Dendritic cell treated with granulocyte-macrophage colony-stimulating factor and Interleukin-4, amounts not matched to agents 40 ng/mL and 50 ng/mL, for 4 days (primary cell): ENCODE measurements at regions not wholly inside any gene's neighbourhood (a gene's known extent, or its start where the extent isn't known, plus 50 kb on each side); places are given as distances from the start of the nearest gene placed in this dataset.

Experiments used
- H3K27ac Mint-ChIP-seq: one replicate; pipeline ENCODE4 v1.8.0; 2022; ENCODE audit warnings: mild to moderate bottlenecking, mixed read lengths
- H3K27me3 Mint-ChIP-seq: one replicate; pipeline ENCODE4 v1.8.0; 2022; ENCODE audit warnings: mild to moderate bottlenecking, mixed read lengths
- H3K36me3 Mint-ChIP-seq: one replicate; pipeline ENCODE4 v1.8.0; 2022; ENCODE audit warnings: low read depth, mixed read lengths
- H3K4me1 Mint-ChIP-seq: one replicate; pipeline ENCODE4 v1.8.0; 2022; ENCODE audit warnings: low read depth, mixed read lengths
- H3K4me3 Mint-ChIP-seq: one replicate; pipeline ENCODE4 v1.8.0; 2022; ENCODE audit warnings: mild to moderate bottlenecking, moderate library complexity, mixed read lengths
- H3K9me3 Mint-ChIP-seq: one replicate; pipeline ENCODE4 v1.8.0; 2022; ENCODE audit warnings: mixed read lengths
- intact Hi-C: fragments of 100-400 bp; cut with micrococcal nuclease; formaldehyde crosslinking; loops from one replicate; pipeline ENCODE4 v1.15.0; 2022

- H3K4me3 Mint-ChIP-seq = no peak overlapping the region
- H3K4me1 Mint-ChIP-seq = no peaks in the 10 kb centered on the region
- H3K36me3 Mint-ChIP-seq = no peaks in the 10 kb centered on the region
- intact Hi-C loops = no loop called here
- H3K9me3 Mint-ChIP-seq = peaks cover 9% of the 10 kb centered on the region
- H3K27ac Mint-ChIP-seq = no peak overlapping the region
- no peaks in the 10 kb centered on the region for H3K27me3 Mint-ChIP-seq
These were observed 65.0 kb upstream of the MEIS2 start for GRCh38 chr15:37165395-37165794.

- intact Hi-C loops = no loop called here
- Mint-ChIP-seq H3K27me3 (no peaks in the 10 kb centered on the region), H3K9me3 (peaks cover 9% of the 10 kb centered on the region), H3K4me1 (no peaks in the 10 kb centered on the region), H3K36me3 (no peaks in the 10 kb centered on the region), H3K4me3 (no peak overlapping the region), H3K27ac (no peak overlapping the region)
These were observed 66.1 kb upstream of the MEIS2 start for GRCh38 chr15:37166402-37166801.

DNA sequence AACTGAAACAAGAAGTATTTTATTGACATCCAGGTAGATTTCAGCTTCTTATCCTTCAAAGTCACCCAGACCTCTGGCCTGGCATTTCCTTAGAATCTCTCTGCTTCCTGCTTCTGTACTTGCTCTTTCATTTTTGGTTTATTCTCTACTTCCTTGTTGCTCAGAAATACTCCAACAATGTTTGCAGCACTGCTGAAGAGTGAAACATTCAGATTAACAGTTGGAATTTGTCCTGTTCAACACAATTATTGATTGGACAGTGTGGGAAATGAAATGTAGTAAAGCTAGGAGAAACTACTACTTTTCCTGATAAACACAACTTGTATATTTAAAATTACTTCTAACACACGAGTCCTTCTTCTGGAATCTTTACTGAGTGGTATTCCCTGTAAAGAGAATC is 81.0 kb upstream of the MEIS2 start:
- intact Hi-C loops = no loop called here
- H3K4me1 Mint-ChIP-seq = no peaks in the 10 kb centered on the region
- H3K9me3 Mint-ChIP-seq = peaks cover 53% of the 10 kb centered on the region
- H3K36me3 Mint-ChIP-seq = no peaks in the 10 kb centered on the region
- H3K27ac Mint-ChIP-seq = no peak overlapping the region
- no peak overlapping the region for H3K4me3 Mint-ChIP-seq
- no peaks in the 10 kb centered on the region for H3K27me3 Mint-ChIP-seq

GRCh38 chr15:37199545-37199944 is 99.2 kb upstream of the MEIS2 start:
- intact Hi-C loops = no loop called here
- Mint-ChIP-seq H3K27me3 (no peaks in the 10 kb centered on the region), H3K9me3 (peaks cover 11% of the 10 kb centered on the region), H3K36me3 (no peaks in the 10 kb centered on the region), H3K4me1 (no peaks in the 10 kb centered on the region), H3K4me3 (no peak overlapping the region), H3K27ac (no peak overlapping the region)

DNA sequence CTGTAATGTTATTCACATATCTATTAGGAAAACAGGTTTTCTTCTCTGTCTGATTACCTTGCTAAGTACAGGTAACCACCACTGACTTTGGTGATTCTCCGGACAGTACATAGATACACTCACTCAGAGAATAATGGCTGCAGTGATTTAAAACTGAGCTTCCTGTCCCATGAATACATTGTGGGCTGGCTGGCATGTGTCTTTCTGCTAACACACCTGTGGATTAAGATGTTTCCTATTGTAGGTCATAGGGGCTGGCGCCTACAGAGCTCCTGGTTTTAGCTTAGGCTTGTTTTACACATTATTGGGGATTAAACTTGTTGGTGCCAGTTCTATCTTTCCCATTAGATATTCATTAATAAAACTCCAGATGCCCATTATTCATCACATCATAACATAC is 102.7 kb upstream of the MEIS2 start:
- no peaks in the 10 kb centered on the region for H3K9me3 Mint-ChIP-seq
- no peaks in the 10 kb centered on the region for H3K27me3 Mint-ChIP-seq
- intact Hi-C loops = no loop called here
- no peak overlapping the region for H3K4me3 Mint-ChIP-seq
- H3K27ac Mint-ChIP-seq = no peak overlapping the region
- H3K4me1 Mint-ChIP-seq = no peaks in the 10 kb centered on the region
- H3K36me3 Mint-ChIP-seq = no peaks in the 10 kb centered on the region

GRCh38 chr15:37204692-37205091 is 104.3 kb upstream of the MEIS2 start:
- no peak overlapping the region for H3K4me3 Mint-ChIP-seq
- intact Hi-C loops = no loop called here
- no peak overlapping the region for H3K27ac Mint-ChIP-seq
- H3K36me3 Mint-ChIP-seq = no peaks in the 10 kb centered on the region
- no peaks in the 10 kb centered on the region for H3K4me1 Mint-ChIP-seq
- no peaks in the 10 kb centered on the region for H3K9me3 Mint-ChIP-seq
- no peaks in the 10 kb centered on the region for H3K27me3 Mint-ChIP-seq

GRCh38 chr15:37206690-37207089 is 106.3 kb upstream of the MEIS2 start:
- Mint-ChIP-seq H3K36me3 (no peaks in the 10 kb centered on the region), H3K4me1 (no peaks in the 10 kb centered on the region), H3K4me3 (no peak overlapping the region), H3K27me3 (no peaks in the 10 kb centered on the region), H3K27ac (no peak overlapping the region), H3K9me3 (peaks cover 7% of the 10 kb centered on the region)
- intact Hi-C loops = no loop called here

DNA sequence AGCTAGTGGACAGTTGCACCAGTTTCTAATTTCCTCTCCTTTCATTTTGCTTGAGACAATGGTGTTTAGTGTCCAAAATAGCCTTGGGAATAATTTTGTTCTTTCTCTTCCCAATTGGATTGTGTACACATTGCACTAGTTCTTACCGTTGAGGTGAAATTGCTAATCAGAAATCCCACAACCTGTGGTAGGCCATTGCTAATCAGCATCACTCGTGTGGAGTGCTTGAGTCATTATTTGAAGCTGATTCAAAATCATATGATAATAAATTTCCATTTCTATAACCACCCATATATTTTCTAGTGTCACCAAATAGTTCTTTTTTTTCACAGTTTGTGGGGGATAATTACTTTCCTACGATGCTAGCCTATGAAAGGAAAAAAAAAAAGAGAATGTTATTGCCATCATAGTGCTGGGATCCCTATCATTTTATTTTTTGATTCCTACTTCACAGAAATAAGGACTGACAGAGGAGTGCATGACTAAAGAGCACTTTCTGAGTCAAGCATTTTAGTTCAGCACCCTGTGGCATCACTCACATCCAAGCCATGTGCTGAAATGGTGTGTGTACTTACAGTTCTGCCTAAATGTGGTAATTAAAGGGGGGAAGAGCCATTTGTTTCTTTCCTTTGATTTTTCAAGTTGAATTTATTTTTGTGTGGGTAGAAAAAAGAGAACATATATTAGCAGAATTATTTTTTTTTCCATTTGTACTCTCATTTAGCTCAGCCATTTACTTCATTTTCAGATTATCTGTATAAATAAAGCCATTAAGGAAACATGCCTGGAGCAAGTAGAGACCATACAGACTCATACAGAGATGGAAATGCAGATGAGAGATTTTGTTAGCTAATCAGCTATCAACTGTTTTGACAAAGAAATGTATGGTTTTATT is 108.0 kb upstream of the MEIS2 start:
- no peaks in the 10 kb centered on the region for H3K27me3 Mint-ChIP-seq

GRCh38 chr15:37209041-37209363 is 108.7 kb upstream of the MEIS2 start:
- H3K4me3 Mint-ChIP-seq = no peak overlapping the region
- H3K27me3 Mint-ChIP-seq = no peaks in the 10 kb centered on the region
- H3K27ac Mint-ChIP-seq = no peak overlapping the region
- H3K9me3 Mint-ChIP-seq = peaks cover 24% of the 10 kb centered on the region
- intact Hi-C loops = no loop called here
- no peaks in the 10 kb centered on the region for H3K36me3 Mint-ChIP-seq
- no peaks in the 10 kb centered on the region for H3K4me1 Mint-ChIP-seq

More for the DNA sequence above, 108.0 kb upstream of the MEIS2 start:
- Mint-ChIP-seq H3K9me3 (peaks cover 21% of the 10 kb centered on the region), H3K36me3 (no peaks in the 10 kb centered on the region), H3K27ac (no peak overlapping the region), H3K4me1 (no peaks in the 10 kb centered on the region), H3K4me3 (no peak overlapping the region)
- intact Hi-C loops = no loop called here

DNA sequence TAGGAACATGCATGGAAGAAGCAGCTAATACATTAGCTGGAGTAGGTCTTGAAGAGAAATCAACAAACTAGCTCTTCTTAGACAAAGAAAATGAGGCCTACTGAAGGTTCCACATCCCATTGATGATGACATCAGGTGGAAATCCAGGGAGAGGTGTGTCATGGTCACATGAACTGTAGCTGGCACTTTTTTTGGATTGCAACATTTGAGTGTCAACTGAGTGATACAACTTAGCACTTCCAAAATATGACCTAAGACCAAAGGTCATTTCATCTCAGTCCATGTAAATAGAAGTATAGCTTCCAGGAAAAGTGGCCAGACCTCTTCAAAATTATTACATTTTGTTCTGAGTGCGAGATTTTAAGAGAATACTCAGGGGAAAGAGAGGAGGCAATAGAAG is 117.2 kb upstream of the MEIS2 start:
- H3K4me1 Mint-ChIP-seq = no peaks in the 10 kb centered on the region
- H3K9me3 Mint-ChIP-seq = peaks cover 20% of the 10 kb centered on the region
- no peaks in the 10 kb centered on the region for H3K36me3 Mint-ChIP-seq
- no peak overlapping the region for H3K4me3 Mint-ChIP-seq
- intact Hi-C loops = no loop called here
- no peak overlapping the region for H3K27ac Mint-ChIP-seq
- no peaks in the 10 kb centered on the region for H3K27me3 Mint-ChIP-seq

DNA sequence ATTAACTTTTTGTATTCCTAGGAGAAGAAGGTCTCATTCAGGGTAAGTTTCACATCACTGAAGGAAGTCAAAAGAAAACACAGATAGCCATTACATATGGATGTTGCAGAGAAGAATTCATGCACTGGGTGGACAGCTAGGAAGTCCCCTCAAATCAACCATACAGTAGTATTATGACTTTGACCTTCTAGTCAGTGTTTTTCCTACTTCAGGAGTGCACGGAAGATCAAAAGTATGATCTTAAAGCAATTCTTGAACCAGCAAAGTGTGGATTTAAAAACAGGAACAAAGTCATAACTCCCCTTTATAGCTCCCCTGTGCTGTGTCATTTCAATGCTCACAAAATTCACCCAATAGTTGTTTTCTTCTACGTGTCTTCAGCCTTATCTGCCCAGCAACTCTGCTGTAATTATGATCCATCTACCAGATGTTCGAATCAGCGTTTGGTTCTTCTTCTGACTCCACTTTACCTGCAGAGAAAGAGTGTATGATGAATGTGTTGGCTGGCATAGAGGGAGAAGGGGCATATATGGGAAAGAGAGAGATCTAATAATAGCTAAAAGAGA is 118.1 kb upstream of the MEIS2 start:
- intact Hi-C loops = no loop called here
- H3K4me3 Mint-ChIP-seq = no peak overlapping the region
- no peak overlapping the region for H3K27ac Mint-ChIP-seq
- H3K9me3 Mint-ChIP-seq = peaks cover 11% of the 10 kb centered on the region
- H3K27me3 Mint-ChIP-seq = no peaks in the 10 kb centered on the region
- H3K36me3 Mint-ChIP-seq = no peaks in the 10 kb centered on the region
- no peaks in the 10 kb centered on the region for H3K4me1 Mint-ChIP-seq

DNA sequence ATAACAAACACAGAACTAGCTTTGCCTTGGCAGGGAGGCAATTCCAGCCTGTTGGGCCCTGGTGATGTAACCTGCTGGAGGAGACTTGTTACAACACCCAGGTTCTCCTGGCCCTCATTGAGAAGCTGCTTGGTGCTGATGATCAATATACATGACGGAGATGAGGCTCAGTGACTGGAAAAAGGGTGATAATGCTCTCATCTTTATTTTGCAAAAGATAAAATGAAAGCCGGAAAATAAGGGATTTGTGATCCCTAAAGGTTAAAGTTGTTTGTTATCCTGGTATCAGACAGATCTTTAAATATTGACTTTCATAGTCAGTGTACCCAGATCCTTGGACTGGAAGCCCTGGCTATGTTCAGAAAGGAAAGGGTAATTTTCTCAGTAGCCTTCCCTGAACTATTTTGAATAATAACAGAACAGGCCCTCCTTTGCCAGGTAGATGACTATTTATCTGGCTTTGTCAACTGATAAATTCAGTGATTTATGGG is 118.9 kb upstream of the MEIS2 start:
- no peaks in the 10 kb centered on the region for H3K4me1 Mint-ChIP-seq
- H3K9me3 Mint-ChIP-seq = peaks cover 9% of the 10 kb centered on the region
- no peaks in the 10 kb centered on the region for H3K36me3 Mint-ChIP-seq
- intact Hi-C loops = no loop called here
- no peak overlapping the region for H3K27ac Mint-ChIP-seq
- no peaks in the 10 kb centered on the region for H3K27me3 Mint-ChIP-seq
- H3K4me3 Mint-ChIP-seq = no peak overlapping the region

- peaks cover 9% of the 10 kb centered on the region for H3K9me3 Mint-ChIP-seq
- no peaks in the 10 kb centered on the region for H3K27me3 Mint-ChIP-seq
- no peaks in the 10 kb centered on the region for H3K36me3 Mint-ChIP-seq
- H3K27ac Mint-ChIP-seq = no peak overlapping the region
- H3K4me3 Mint-ChIP-seq = no peak overlapping the region
- H3K4me1 Mint-ChIP-seq = no peaks in the 10 kb centered on the region
- intact Hi-C loops = no loop called here
These were observed 120.8 kb upstream of the MEIS2 start for GRCh38 chr15:37220949-37221670.

GRCh38 chr15:37221671-37222145 is 121.4 kb upstream of the MEIS2 start:
- H3K27me3 Mint-ChIP-seq = no peaks in the 10 kb centered on the region
- H3K9me3 Mint-ChIP-seq = peaks cover 9% of the 10 kb centered on the region
- no peak overlapping the region for H3K27ac Mint-ChIP-seq
- H3K36me3 Mint-ChIP-seq = no peaks in the 10 kb centered on the region
- intact Hi-C loops = no loop called here
- H3K4me1 Mint-ChIP-seq = no peaks in the 10 kb centered on the region
- H3K4me3 Mint-ChIP-seq = no peak overlapping the region
